ENCODE measurements at regions not wholly inside any gene's neighbourhood (a gene's known extent, or its start where the extent isn't known, plus 50 kb on each side); places are given as distances from the start of the nearest gene placed in this dataset.

DNA sequence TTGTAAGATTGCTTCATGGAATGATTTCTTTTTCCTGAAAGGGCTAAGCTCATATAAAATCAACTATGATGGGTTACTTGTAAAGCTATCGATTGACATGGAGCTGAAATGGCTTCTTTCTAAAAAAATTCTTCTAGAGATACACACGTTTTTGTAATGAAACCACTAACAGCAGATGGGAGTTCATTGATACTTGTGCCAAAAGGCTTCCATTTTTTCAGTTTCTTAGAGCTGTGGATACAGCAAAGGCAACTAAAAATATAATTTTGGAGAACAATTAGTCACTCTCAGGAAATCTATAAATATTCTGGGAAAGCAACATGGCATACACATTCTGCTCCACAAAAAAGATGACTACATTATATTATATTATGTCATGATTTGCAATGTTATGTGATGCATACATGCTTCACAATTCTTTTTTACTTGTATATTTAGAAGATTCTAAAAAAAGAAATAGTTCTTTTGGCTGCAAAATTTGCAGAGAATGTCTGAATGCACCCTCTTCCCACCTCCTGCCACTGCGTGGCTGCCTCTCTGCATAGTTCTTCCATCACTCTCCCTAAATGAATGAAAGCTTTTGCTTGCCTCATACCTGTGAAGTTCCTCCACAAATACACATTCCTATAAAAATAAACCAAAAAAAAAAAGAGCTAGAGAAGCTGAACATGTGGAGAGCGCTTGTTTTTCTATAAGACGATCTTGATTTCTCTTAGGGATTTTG is 802.5 kb downstream of the EFNB2 start:
- ATAC-seq (ENCODE audit: low read depth) = no peak
- Histone ChIP-seq H3K4me1 (ENCODE audit: insufficient read depth, poor library complexity, severe bottlenecking) (no peaks in the 10 kb centered on the region), H3K4me3 (ENCODE audit: severe bottlenecking) (no peak overlapping the region), H3K36me3 (ENCODE audit: low read depth) (no peaks in the 10 kb centered on the region), H3K27me3 (ENCODE audit: insufficient read depth, poor library complexity, severe bottlenecking) (no peaks in the 10 kb centered on the region), H3K9me3 (ENCODE audit: severe bottlenecking) (no peaks in the 10 kb centered on the region), H3K27ac (ENCODE audit: poor library complexity, severe bottlenecking) (no peak overlapping the region)
- no peak for DNase-seq (ENCODE audit: low spot score)
- TF ChIP-seq, protein P1, sequence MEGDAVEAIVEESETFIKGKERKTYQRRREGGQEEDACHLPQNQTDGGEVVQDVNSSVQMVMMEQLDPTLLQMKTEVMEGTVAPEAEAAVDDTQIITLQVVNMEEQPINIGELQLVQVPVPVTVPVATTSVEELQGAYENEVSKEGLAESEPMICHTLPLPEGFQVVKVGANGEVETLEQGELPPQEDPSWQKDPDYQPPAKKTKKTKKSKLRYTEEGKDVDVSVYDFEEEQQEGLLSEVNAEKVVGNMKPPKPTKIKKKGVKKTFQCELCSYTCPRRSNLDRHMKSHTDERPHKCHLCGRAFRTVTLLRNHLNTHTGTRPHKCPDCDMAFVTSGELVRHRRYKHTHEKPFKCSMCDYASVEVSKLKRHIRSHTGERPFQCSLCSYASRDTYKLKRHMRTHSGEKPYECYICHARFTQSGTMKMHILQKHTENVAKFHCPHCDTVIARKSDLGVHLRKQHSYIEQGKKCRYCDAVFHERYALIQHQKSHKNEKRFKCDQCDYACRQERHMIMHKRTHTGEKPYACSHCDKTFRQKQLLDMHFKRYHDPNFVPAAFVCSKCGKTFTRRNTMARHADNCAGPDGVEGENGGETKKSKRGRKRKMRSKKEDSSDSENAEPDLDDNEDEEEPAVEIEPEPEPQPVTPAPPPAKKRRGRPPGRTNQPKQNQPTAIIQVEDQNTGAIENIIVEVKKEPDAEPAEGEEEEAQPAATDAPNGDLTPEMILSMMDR (IDR thresholded peaks at IDR 0.05; ENCODE audit: poor library complexity, severe bottlenecking) = no peak

DNA sequence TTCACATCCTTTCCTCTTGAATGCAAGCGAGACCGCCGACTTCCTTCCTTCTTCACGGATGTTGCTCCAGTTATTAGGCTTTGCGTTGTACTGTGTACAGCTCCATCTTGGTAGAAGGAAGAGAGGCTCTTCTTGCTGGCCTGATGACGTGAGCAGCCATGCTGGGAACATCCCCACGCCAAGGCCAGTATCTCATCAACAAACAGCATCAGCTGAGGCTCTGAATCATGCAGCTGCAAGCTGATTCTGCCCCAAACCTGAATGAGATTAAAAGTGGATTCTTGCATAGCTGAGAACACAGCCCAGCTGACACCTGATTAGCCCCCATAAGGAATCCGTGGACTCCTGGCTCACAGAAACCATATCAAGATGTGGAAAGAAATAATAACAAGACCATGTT is 809.6 kb downstream of the EFNB2 start:
- no peaks in the 10 kb centered on the region for H3K9me3 ChIP-seq (ENCODE audit: severe bottlenecking)
- DNase-seq (ENCODE audit: low spot score) (no peak), ATAC-seq (ENCODE audit: low read depth) (no peak)
- no peaks in the 10 kb centered on the region for H3K36me3 ChIP-seq (ENCODE audit: low read depth)
- H3K4me3 ChIP-seq (ENCODE audit: severe bottlenecking) = no peak overlapping the region
- H3K27me3 ChIP-seq (ENCODE audit: insufficient read depth, poor library complexity, severe bottlenecking) = no peaks in the 10 kb centered on the region
- H3K27ac ChIP-seq (ENCODE audit: poor library complexity, severe bottlenecking) = no peak overlapping the region
- H3K4me1 ChIP-seq (ENCODE audit: insufficient read depth, poor library complexity, severe bottlenecking) = no peaks in the 10 kb centered on the region
- TF ChIP-seq, protein P1 (IDR thresholded peaks at IDR 0.05; ENCODE audit: poor library complexity, severe bottlenecking) = no peak

DNA sequence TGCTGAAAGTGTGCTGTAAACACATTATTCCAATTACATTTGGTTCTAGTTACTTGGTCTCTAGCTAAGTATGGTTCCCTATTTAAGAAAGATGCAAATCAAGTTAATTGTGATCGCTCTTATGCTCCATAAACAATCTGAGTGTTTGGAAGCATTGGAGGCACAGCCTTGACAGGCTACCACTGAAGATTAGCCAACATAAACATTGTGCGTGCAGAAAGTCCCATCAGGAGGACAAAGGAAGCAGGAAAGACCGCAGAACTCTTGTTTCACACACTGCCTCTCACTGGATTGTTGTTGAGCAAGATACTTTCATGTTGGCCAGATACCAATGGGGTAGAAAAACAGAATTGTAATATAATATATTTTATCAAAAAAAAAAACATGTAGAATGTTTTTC is 814.4 kb downstream of the EFNB2 start:
- DNase-seq (ENCODE audit: low spot score) = no peak
- Histone ChIP-seq H3K27ac (ENCODE audit: poor library complexity, severe bottlenecking) (no peak overlapping the region), H3K9me3 (ENCODE audit: severe bottlenecking) (no peaks in the 10 kb centered on the region), H3K4me1 (ENCODE audit: insufficient read depth, poor library complexity, severe bottlenecking) (no peaks in the 10 kb centered on the region), H3K4me3 (ENCODE audit: severe bottlenecking) (no peak overlapping the region), H3K36me3 (ENCODE audit: low read depth) (no peaks in the 10 kb centered on the region), H3K27me3 (ENCODE audit: insufficient read depth, poor library complexity, severe bottlenecking) (no peaks in the 10 kb centered on the region)
- TF ChIP-seq, protein P1 (IDR thresholded peaks at IDR 0.05; ENCODE audit: poor library complexity, severe bottlenecking) = no peak
- ATAC-seq (ENCODE audit: low read depth) = no peak

DNA sequence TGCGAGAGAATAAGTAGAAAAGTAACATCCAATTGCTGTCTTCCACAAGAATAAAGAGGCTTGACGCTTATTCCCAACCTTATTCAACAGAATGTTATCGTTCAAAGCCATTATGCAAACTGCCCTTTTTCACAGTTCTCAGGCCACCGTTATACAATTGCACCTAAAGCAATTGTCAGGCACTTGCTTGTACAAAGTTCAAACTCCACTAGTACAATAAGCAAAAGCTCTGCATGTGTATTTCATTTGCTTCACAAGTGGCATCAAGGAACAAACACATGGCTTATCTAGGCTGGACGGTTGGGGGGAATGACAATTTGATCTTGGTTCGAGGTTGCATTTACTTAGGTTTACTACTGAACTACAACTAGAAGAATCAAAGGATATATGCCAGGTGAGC is 815.6 kb downstream of the EFNB2 start:
- DNase-seq (ENCODE audit: low spot score) (no peak), ATAC-seq (ENCODE audit: low read depth) (no peak)
- Histone ChIP-seq H3K27me3 (ENCODE audit: insufficient read depth, poor library complexity, severe bottlenecking) (no peaks in the 10 kb centered on the region), H3K27ac (ENCODE audit: poor library complexity, severe bottlenecking) (no peak overlapping the region), H3K36me3 (ENCODE audit: low read depth) (no peaks in the 10 kb centered on the region), H3K4me3 (ENCODE audit: severe bottlenecking) (no peak overlapping the region), H3K9me3 (ENCODE audit: severe bottlenecking) (no peaks in the 10 kb centered on the region), H3K4me1 (ENCODE audit: insufficient read depth, poor library complexity, severe bottlenecking) (no peaks in the 10 kb centered on the region)
- TF ChIP-seq, protein P1 (IDR thresholded peaks at IDR 0.05; ENCODE audit: poor library complexity, severe bottlenecking) = no peak

DNA sequence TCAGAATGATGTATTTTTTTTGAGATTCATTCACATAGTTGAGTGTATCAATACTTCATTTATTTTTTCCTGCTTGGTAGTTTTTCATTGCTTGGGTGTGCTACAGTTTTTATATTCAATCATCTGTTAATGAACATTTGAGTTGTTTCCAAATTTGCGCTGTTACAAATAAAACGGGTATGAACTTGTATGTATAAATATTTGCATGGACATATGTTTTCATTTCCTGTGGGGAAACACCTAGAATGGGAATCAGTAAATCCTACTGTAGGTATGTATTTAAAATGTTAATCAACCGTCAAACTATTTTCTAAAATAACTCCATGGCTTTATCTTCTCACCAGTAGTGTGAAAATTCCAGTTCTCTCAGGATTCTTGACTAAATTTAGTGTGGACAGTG is 826.3 kb downstream of the EFNB2 start:
- Histone ChIP-seq H3K4me1 (ENCODE audit: insufficient read depth, poor library complexity, severe bottlenecking) (peaks cover 8% of the 10 kb centered on the region), H3K27me3 (ENCODE audit: insufficient read depth, poor library complexity, severe bottlenecking) (no peaks in the 10 kb centered on the region), H3K27ac (ENCODE audit: poor library complexity, severe bottlenecking) (no peak overlapping the region), H3K36me3 (ENCODE audit: low read depth) (no peaks in the 10 kb centered on the region), H3K9me3 (ENCODE audit: severe bottlenecking) (no peaks in the 10 kb centered on the region), H3K4me3 (ENCODE audit: severe bottlenecking) (no peak overlapping the region)
- TF ChIP-seq, protein P1 (IDR thresholded peaks at IDR 0.05; ENCODE audit: poor library complexity, severe bottlenecking) = no peak
- ATAC-seq (ENCODE audit: low read depth) (no peak), DNase-seq (ENCODE audit: low spot score) (no peak)

All from RWPE2 (cell line).